HEK293 (cell line): ENCODE measurements at regions not wholly inside any gene's neighbourhood (a gene's known extent, or its start where the extent isn't known, plus 50 kb on each side); places are given as distances from the start of the nearest gene placed in this dataset.

Experiments
- CTCF ChIP-seq: fragments of 450-650 bp; formaldehyde crosslinking; IDR thresholded peaks from 2 replicates; pipeline ENCODE4 v1.5.1; 2016; ENCODE audit warnings: missing biosample characterization, missing genetic modification characterization
- ELK4 ChIP-seq: IDR thresholded peaks from 2 replicates; pipeline ENCODE4 v1.6.1; 2011; ENCODE audit warnings: mild to moderate bottlenecking, low read depth, low read length, borderline replicate concordance
- KLF16 ChIP-seq: fragments of 450-650 bp; formaldehyde crosslinking; IDR thresholded peaks from 2 replicates; pipeline ENCODE4 v1.5.1; 2017; ENCODE audit warnings: missing biosample characterization, missing genetic modification characterization
- MYNN ChIP-seq: fragments of 450-650 bp; formaldehyde crosslinking; IDR thresholded peaks from 2 replicates; pipeline ENCODE4 v1.5.1; 2016; ENCODE audit warnings: missing biosample characterization, missing genetic modification characterization, borderline replicate concordance
- SALL2 ChIP-seq: fragments of 450-650 bp; formaldehyde crosslinking; IDR thresholded peaks from 2 replicates; pipeline ENCODE4 v1.5.0; 2017; ENCODE audit warnings: missing biosample characterization, mild to moderate bottlenecking, missing genetic modification characterization, borderline replicate concordance
- ZNF174 ChIP-seq: fragments of 450-650 bp; formaldehyde crosslinking; IDR thresholded peaks from 2 replicates; pipeline ENCODE4 v1.5.0; 2017; ENCODE audit warnings: missing biosample characterization, mild to moderate bottlenecking, missing genetic modification characterization
- ZNF354C ChIP-seq: fragments of 450-650 bp; formaldehyde crosslinking; IDR thresholded peaks from 2 replicates; pipeline ENCODE4 v1.5.1; 2016; ENCODE audit warnings: missing biosample characterization, missing genetic modification characterization, low read depth, borderline replicate concordance
- ZNF362 ChIP-seq: fragments of 450-650 bp; formaldehyde crosslinking; IDR thresholded peaks from 2 replicates; pipeline ENCODE4 v1.5.1; 2016; ENCODE audit warnings: missing biosample characterization, missing genetic modification characterization
- ZNF707 ChIP-seq: fragments of 450-650 bp; formaldehyde crosslinking; IDR thresholded peaks from 2 replicates; pipeline ENCODE4 v1.5.1; 2016; ENCODE audit warnings: missing biosample characterization, missing genetic modification characterization

GRCh38 chr14:101104485-101104884, 201.0 kb upstream of the RTL1 start:
- no peak for TF ChIP-seq MYNN (tag by site-specific recombination)
- TF ChIP-seq CTCF, result no peak
- no peak for TF ChIP-seq ZNF174 (tag by site-specific recombination)
- TF ChIP-seq ELK4, result no peak
- TF ChIP-seq ZNF707, result no peak
- no peak for TF ChIP-seq SALL2
- no peak for TF ChIP-seq ZNF362 (tag by site-specific recombination)
- no peak for TF ChIP-seq KLF16 (tag by site-specific recombination)
- TF ChIP-seq ZNF354C (tag by site-specific recombination), result no peak
